Type B pancreatic cell (in vitro differentiated cells): ENCODE measurements at regions not wholly inside any gene's neighbourhood (a gene's known extent, or its start where the extent isn't known, plus 50 kb on each side); places are given as distances from the start of the nearest gene placed in this dataset.

ENCODE experiments used
- DNase-seq: peaks from one replicate; pipeline ENCODE4 v3.0.0; 2021; ENCODE audit warnings: mixed read lengths; ENCODE audit not compliant: unreplicated experiment; ENCODE audit errors: extremely low spot score
- H3K27ac Mint-ChIP-seq: 2 replicates; pipeline ENCODE4 v1.8.0; 2021; ENCODE audit warnings: mild to moderate bottlenecking, mixed read lengths
- H3K27me3 Mint-ChIP-seq: 2 replicates; pipeline ENCODE4 v1.8.0; 2021; ENCODE audit warnings: mixed read lengths
- H3K36me3 Mint-ChIP-seq: 2 replicates; pipeline ENCODE4 v1.8.0; 2021; ENCODE audit warnings: mixed read lengths
- H3K4me1 Mint-ChIP-seq: one replicate; pipeline ENCODE4 v1.8.0; 2021; ENCODE audit warnings: mixed read lengths; ENCODE audit not compliant: unreplicated experiment
- H3K4me3 Mint-ChIP-seq: 2 replicates; pipeline ENCODE4 v1.8.0; 2021; ENCODE audit warnings: mild to moderate bottlenecking, mixed read lengths
- H3K9me3 Mint-ChIP-seq: 2 replicates; pipeline ENCODE4 v1.8.0; 2021; ENCODE audit warnings: mixed read lengths
- TF ChIP-seq, protein P1 (sequence below): fragments of 200-600 bp; sonication (generic); conservative IDR thresholded peaks from 2 replicates; pipeline ENCODE4 v1.5.0; 2021; ENCODE audit warnings: antibody characterized with exemption, mild to moderate bottlenecking

DNA sequence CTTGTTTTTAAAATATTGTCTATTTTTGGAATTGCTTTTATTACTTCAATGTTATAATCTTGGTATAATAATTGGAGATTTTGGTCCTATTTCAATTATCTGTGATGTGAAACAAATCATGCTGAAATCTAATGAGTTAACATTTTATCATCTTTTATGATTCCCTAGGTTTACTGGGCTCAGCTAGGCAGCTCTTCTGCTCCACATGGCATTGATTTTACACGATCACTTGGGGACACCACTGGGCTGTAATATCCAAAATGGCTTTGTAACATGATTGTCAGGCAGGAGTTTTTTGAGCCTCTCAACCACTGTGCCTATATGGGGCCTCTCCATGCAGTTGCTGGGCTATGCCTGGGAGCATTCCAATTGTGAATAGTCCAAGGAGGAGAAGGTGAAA is 163.3 kb downstream of the PYDC2 start:
- Mint-ChIP-seq H3K27ac (no peak overlapping the region), H3K36me3 (no peaks in the 10 kb centered on the region), H3K27me3 (no peaks in the 10 kb centered on the region), H3K4me3 (no peak overlapping the region), H3K9me3 (no peaks in the 10 kb centered on the region), H3K4me1 (no peaks in the 10 kb centered on the region)
- DNase-seq = no peak
- TF ChIP-seq, protein P1, sequence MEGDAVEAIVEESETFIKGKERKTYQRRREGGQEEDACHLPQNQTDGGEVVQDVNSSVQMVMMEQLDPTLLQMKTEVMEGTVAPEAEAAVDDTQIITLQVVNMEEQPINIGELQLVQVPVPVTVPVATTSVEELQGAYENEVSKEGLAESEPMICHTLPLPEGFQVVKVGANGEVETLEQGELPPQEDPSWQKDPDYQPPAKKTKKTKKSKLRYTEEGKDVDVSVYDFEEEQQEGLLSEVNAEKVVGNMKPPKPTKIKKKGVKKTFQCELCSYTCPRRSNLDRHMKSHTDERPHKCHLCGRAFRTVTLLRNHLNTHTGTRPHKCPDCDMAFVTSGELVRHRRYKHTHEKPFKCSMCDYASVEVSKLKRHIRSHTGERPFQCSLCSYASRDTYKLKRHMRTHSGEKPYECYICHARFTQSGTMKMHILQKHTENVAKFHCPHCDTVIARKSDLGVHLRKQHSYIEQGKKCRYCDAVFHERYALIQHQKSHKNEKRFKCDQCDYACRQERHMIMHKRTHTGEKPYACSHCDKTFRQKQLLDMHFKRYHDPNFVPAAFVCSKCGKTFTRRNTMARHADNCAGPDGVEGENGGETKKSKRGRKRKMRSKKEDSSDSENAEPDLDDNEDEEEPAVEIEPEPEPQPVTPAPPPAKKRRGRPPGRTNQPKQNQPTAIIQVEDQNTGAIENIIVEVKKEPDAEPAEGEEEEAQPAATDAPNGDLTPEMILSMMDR = no peak

DNA sequence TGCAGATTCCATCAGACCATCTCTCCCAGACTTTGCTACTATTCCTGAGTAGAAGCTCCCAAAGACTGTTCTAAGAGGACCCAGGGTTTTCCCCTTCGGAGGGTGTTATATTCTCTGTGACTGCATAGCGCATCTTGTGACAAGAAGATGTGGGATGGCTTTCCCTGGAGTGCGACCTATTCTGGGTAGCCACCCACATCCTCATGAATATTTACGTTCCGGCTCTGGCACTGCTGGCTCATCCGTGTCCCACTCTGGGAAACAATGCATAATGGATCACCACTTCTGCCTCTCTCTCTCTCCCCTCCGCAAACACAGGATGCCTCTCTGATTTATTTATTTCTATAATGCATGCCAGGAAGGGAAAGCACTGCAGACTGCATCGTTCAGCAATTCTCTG is 166.1 kb downstream of the PYDC2 start:
- no peaks in the 10 kb centered on the region for H3K27me3 Mint-ChIP-seq
- TF ChIP-seq, protein P1 = no peak
- H3K4me3 Mint-ChIP-seq = no peak overlapping the region
- H3K4me1 Mint-ChIP-seq = no peaks in the 10 kb centered on the region
- no peaks in the 10 kb centered on the region for H3K36me3 Mint-ChIP-seq
- DNase-seq = no peak
- H3K27ac Mint-ChIP-seq = no peak overlapping the region
- no peaks in the 10 kb centered on the region for H3K9me3 Mint-ChIP-seq

DNA sequence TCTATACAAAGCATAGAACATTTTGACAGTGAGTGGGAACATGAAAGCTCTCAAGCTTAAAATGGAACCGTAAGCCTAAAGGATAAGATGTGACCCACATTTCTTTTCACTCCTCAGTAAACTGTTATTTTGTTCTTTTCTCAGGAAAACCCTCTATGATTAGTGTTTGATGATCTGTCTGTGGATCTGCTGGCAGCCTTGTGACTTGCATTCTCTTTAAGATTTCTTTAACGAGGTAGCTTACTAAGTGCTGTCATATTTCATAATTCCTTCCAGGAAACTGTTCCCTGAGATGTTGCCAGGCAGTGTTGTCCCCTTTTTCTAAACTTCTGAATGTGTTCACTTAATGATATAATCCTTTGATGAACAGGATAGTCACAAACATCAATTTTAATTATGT is 167.6 kb downstream of the PYDC2 start:
- H3K9me3 Mint-ChIP-seq = no peaks in the 10 kb centered on the region
- no peaks in the 10 kb centered on the region for H3K36me3 Mint-ChIP-seq
- H3K4me3 Mint-ChIP-seq = no peak overlapping the region
- no peak for DNase-seq
- H3K4me1 Mint-ChIP-seq = no peaks in the 10 kb centered on the region
- H3K27me3 Mint-ChIP-seq = no peaks in the 10 kb centered on the region
- TF ChIP-seq, protein P1 = no peak
- H3K27ac Mint-ChIP-seq = no peak overlapping the region

DNA sequence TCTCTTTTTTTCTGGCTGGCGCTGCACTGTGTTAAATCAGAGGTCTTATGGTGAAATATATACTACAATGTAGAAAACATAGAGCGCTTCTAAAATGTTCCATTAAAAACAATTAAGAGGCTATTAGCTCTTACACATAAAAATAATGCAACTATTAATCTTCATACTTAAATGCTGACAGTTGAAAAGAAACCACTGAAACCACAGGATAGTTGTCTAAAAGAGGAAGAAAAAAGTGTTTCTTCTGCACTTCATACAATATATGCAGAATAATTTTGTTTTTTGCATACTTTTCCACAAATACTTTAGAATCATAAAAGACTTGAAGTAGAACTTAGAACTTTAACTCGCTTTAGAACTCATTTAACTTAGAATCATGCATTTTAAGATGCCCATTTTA is 170.5 kb downstream of the PYDC2 start:
- Mint-ChIP-seq H3K27ac (no peak overlapping the region), H3K36me3 (no peaks in the 10 kb centered on the region), H3K9me3 (no peaks in the 10 kb centered on the region), H3K27me3 (no peaks in the 10 kb centered on the region), H3K4me1 (no peaks in the 10 kb centered on the region), H3K4me3 (no peak overlapping the region)
- no peak for DNase-seq
- TF ChIP-seq, protein P1 = no peak

DNA sequence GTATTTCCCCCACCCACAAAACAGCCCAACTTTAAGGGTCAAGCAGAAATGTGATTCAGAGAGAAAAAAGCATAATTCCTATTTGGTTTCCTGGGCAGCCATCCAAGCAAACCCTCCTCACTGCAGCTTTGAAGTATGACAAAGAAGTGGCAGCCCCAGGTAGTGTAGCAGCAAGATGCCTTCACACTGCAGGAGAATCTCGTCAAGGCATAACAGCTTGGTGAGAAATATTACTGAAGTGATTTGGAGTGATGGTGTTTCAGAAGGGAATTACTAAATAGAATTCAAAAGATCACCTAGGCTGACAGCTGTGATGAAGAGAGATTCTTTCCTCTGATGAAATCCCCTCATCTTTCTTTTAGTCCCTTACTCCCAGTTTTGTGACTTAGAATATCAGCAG is 173.9 kb downstream of the PYDC2 start:
- Mint-ChIP-seq H3K27me3 (no peaks in the 10 kb centered on the region), H3K36me3 (no peaks in the 10 kb centered on the region), H3K4me3 (no peak overlapping the region), H3K27ac (no peak overlapping the region), H3K4me1 (no peaks in the 10 kb centered on the region), H3K9me3 (no peaks in the 10 kb centered on the region)
- DNase-seq = no peak
- TF ChIP-seq, protein P1 = no peak

DNA sequence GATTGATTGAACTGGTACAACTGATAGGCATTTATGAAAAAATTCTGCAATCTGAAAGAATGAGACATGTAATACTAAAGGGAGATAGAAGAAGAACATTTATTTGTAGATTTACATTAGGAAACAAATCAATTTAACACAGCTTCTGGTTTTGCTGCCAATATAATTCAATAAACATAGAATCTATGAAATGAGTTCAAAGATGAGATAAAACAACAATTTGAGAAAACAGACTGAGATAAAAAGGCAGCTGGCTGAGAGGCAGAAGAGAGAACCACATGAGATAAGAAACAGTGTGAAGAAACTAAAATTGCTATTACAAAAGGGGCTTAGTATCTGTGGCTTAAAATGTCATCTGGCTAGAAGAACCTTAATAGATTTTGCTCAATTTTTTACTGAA is 176.6 kb downstream of the PYDC2 start:
- Mint-ChIP-seq H3K4me3 (no peak overlapping the region), H3K27ac (no peak overlapping the region), H3K27me3 (no peaks in the 10 kb centered on the region), H3K4me1 (no peaks in the 10 kb centered on the region), H3K36me3 (no peaks in the 10 kb centered on the region), H3K9me3 (no peaks in the 10 kb centered on the region)
- no peak for DNase-seq
- TF ChIP-seq, protein P1 = no peak
